CD4-positive, alpha-beta T cell (primary cell): ENCODE measurements at regions not wholly inside any gene's neighbourhood (a gene's known extent, or its start where the extent isn't known, plus 50 kb on each side); places are given as distances from the start of the nearest gene placed in this dataset.
"Not testable (repeated sequence)": the region's sequence is repeated elsewhere in the genome, so short reads cannot be mapped to it uniquely, and the experiment has no call there.

Source experiments
- ATAC-seq: fragments of 200-7000 bp; cut with Tn5 transposase; one replicate; pipeline ENCODE4 v1.10.0; 2022; ENCODE audit warnings: mild to moderate bottlenecking; ENCODE audit not compliant: poor library complexity
- CTCF ChIA-PET: fragments of 350-600 bp; sonication (Branson Sonifier 250); formaldehyde crosslinking; loops from one replicate; lab custom pipeline; 2021; ENCODE audit warnings: antibody characterized with exemption, inconsistent platforms; lab: Charles Lee
- POLR2A ChIA-PET: fragments of 350-600 bp; sonication (Branson Sonifier 250); formaldehyde crosslinking; loops from one replicate; lab custom pipeline; 2021; ENCODE audit warnings: antibody characterized with exemption, inconsistent platforms; lab: Charles Lee
- DNase-seq, 14 experiments: peaks; one replicate each; pipeline ENCODE4 v3.0.0-alpha.2; 2013 to 2020; ENCODE audit warnings: mixed read lengths in 2 of 14
- H3K27ac ChIP-seq, 2 donors: one replicate each; pipeline versions ENCODE4 v1.5.1 to v1.7.0; 2013; ENCODE audit warnings: low read length in 2 of 2, low read depth in 1 of 2, mild to moderate bottlenecking in 1 of 2
- H3K27me3 ChIP-seq, 2 experiments: 1 replicate in 1 of 2; 2 replicates in 1 of 2; pipeline versions ENCODE4 v1.6.1 to v1.7.0; 2013; ENCODE audit warnings: low read length in 2 of 2, control low read depth in 1 of 2, mild to moderate bottlenecking in 1 of 2, moderate library complexity in 1 of 2; ENCODE audit not compliant: insufficient read depth in 2 of 2, control insufficient read depth in 1 of 2
- H3K36me3 ChIP-seq: one replicate; pipeline ENCODE4 v1.6.1; 2013; ENCODE audit warnings: low read length, control low read depth; ENCODE audit not compliant: insufficient read depth
- H3K4me1 ChIP-seq: one replicate; pipeline ENCODE4 v1.6.1; 2013; ENCODE audit warnings: low read length, control low read depth; ENCODE audit not compliant: insufficient read depth
- H3K4me3 ChIP-seq: one replicate; pipeline ENCODE4 v1.5.1; 2013; ENCODE audit warnings: mild to moderate bottlenecking, low read length, moderate library complexity
- H3K9me3 ChIP-seq, 2 experiments: 1 replicate in 1 of 2; 2 replicates in 1 of 2; pipeline versions ENCODE4 v1.6.1 to v1.7.0; 2013; ENCODE audit warnings: low read length in 2 of 2, mild to moderate bottlenecking in 2 of 2, control low read depth in 1 of 2, moderate library complexity in 1 of 2; ENCODE audit not compliant: control insufficient read depth in 1 of 2, insufficient read depth in 1 of 2
- H3K27ac Mint-ChIP-seq: one replicate; pipeline ENCODE4 v1.8.0; 2020; ENCODE audit warnings: mixed read lengths
- H3K27me3 Mint-ChIP-seq: one replicate; pipeline ENCODE4 v1.8.0; 2021; ENCODE audit warnings: mixed read lengths
- H3K36me3 Mint-ChIP-seq: one replicate; pipeline ENCODE4 v1.8.0; 2021; ENCODE audit warnings: low read depth, mixed read lengths
- H3K4me1 Mint-ChIP-seq: one replicate; pipeline ENCODE4 v1.8.0; 2021; ENCODE audit warnings: low read depth, mixed read lengths
- H3K4me3 Mint-ChIP-seq: one replicate; pipeline ENCODE4 v1.8.0; 2020; ENCODE audit warnings: mild to moderate bottlenecking, mixed read lengths
- H3K9me3 Mint-ChIP-seq: one replicate; pipeline ENCODE4 v1.8.0; 2020; ENCODE audit warnings: mixed read lengths
- intact Hi-C, 2 experiments: fragments of 100-400 bp; cut with DNase I in 1 of 2; cut with micrococcal nuclease in 1 of 2; formaldehyde crosslinking; loops; one replicate each; pipeline versions ENCODE4 v1.15.1 to v1.9.0; 2023 to 2025; cut with DNase I, micrococcal nuclease
- TF ChIP-seq, protein P1 (sequence below): fragments of 200-600 bp; IDR thresholded peaks from one replicate; pipeline ENCODE4 v1.8.0; 2022; ENCODE audit warnings: antibody characterized with exemption, mild to moderate bottlenecking

DNA sequence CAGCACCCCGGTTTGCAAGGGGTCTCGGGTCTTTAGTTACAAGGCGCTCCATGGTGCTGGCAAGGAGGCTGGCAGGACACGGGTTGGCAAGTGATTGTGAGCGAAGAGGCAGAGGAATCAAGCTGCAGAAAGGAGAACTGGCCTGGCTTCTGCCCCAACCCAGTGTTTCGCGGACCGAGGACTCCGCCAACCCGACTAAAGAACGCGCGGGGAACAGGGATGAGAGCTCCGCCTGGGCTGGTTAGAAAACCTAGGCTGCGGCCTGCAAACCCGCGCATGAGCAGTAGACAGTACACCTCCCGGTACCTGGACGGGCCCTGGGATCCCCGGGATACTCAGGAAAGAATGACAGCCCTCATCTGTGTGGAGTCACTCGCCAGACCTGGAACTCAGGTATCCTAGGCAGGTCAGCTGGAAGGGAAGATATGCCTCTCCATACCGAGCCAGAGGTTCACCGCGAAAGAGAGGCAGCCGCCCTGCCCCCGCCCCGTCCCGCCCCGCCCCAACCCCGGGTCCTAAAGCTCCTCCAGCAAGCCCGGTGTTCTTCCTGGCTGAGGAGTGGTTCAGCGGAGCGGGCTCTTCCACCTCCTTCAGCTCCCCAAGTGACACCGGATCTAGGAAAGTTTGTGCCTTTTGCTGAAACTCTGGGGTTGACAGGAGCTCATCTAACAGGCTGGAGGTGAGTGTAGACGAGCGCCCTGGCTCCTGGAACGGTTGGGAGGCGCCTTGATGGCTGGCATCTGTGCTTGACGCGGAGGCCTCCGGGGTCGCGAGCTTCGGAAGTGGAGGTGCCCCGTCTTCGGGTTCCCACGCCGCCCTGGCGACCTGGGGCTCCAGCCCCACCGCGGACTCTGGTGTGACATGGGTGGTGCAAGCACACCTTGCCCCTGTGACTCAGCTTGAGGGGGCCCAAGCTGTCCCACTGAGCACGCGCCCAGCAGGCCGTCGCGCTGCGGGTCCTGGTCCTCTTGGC lies 1847.3 kb upstream of the DEFB115 start:
- POLR2A ChIA-PET = no interaction called here
- Histone ChIP-seq H3K36me3 (no peaks in the 10 kb centered on the region), H3K9me3 (peaks cover 4 to 49% of the 10 kb centered on the region in 2 experiments), H3K4me3 (no peak overlapping the region), H3K4me1 (no peaks in the 10 kb centered on the region), H3K27ac (no peak overlapping the region), H3K27me3 (peaks cover 0 to 9% of the 10 kb centered on the region in 2 experiments)
- intact Hi-C loops = no loop called here
- H3K27ac Mint-ChIP-seq = no peak overlapping the region
- H3K9me3 Mint-ChIP-seq = peaks cover 11% of the 10 kb centered on the region
- CTCF ChIA-PET = no interaction called here
- H3K36me3 Mint-ChIP-seq = peaks cover 10% of the 10 kb centered on the region
- peaks cover 11% of the 10 kb centered on the region for H3K27me3 Mint-ChIP-seq
- ATAC-seq = no peak
- no peak overlapping the region for H3K4me3 Mint-ChIP-seq
- no peaks in the 10 kb centered on the region for H3K4me1 Mint-ChIP-seq
- DNase-seq = peak in 1 of 14 experiments; percentile 14
- TF ChIP-seq, protein P1, sequence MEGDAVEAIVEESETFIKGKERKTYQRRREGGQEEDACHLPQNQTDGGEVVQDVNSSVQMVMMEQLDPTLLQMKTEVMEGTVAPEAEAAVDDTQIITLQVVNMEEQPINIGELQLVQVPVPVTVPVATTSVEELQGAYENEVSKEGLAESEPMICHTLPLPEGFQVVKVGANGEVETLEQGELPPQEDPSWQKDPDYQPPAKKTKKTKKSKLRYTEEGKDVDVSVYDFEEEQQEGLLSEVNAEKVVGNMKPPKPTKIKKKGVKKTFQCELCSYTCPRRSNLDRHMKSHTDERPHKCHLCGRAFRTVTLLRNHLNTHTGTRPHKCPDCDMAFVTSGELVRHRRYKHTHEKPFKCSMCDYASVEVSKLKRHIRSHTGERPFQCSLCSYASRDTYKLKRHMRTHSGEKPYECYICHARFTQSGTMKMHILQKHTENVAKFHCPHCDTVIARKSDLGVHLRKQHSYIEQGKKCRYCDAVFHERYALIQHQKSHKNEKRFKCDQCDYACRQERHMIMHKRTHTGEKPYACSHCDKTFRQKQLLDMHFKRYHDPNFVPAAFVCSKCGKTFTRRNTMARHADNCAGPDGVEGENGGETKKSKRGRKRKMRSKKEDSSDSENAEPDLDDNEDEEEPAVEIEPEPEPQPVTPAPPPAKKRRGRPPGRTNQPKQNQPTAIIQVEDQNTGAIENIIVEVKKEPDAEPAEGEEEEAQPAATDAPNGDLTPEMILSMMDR = no peak

DNA sequence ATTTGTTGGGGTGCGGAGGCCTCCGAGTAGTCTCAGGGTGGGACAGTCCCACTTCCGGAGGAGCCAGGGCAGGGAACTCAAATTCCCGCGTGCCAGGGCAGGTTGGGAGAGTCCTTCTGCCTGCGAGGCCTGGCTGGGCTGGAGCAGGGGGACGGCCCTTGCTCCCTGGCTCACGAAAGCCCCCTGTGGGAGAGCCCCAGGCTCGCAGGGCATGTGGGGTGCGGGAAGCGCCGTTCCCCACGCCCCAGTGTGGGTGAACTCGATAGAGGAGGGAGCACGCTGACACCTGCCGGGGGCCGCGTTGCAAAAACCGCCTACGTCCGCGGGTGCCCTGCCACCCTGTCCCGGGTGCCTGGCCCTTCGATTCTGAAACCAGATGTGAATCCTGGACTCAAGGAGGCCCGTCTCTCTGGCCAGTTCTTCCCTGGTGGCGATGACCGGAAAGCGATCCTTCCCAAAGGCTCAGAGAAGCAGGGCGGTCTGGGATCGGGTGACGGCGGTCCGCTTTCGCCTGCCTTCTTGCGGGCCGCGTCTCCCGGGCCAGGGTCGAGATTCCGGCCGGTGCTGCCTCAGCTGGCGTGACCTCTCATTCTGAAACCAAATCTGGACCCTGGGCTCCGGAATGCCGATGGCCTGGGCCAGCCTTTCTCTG lies 1846.5 kb upstream of the DEFB115 start:
- DNase-seq = no peak
- peaks cover 0 to 9% of the 10 kb centered on the region in 2 experiments for H3K27me3 ChIP-seq
- no peaks in the 10 kb centered on the region for H3K36me3 ChIP-seq
- Mint-ChIP-seq H3K27ac (no peak overlapping the region), H3K9me3 (peaks cover 11% of the 10 kb centered on the region), H3K36me3 (peaks cover 10% of the 10 kb centered on the region), H3K4me1 (no peaks in the 10 kb centered on the region), H3K27me3 (peaks cover 11% of the 10 kb centered on the region), H3K4me3 (no peak overlapping the region)
- H3K4me3 ChIP-seq = no peak overlapping the region
- ChIA-PET POLR2A (no interaction called here), CTCF (no interaction called here)
- no peak overlapping the region for H3K27ac ChIP-seq
- no peaks in the 10 kb centered on the region for H3K4me1 ChIP-seq
- intact Hi-C loops = no loop called here
- no peak for ATAC-seq
- TF ChIP-seq, protein P1 = no peak
- H3K9me3 ChIP-seq = peaks cover 4 to 49% of the 10 kb centered on the region in 2 experiments

DNA sequence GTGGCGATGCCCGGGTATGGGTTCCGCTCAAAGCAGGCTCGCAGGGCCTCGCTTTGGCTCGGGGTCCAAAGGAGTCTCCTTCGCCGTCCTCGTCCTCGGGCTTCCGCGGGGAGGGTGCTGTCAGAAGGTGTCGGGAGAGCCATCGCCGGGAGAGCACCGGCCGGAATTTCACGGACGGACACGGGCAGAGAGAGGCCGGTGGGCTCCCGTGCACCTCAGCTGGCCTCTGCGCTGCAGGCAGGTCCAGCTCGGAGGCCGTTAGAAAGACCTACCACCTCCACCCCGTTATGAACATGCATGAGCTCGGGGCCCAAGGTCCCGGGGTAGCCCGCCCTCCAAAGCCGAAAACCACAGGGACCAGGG lies 1846.0 kb upstream of the DEFB115 start:
- H3K4me1 Mint-ChIP-seq, H3K36me3 ChIP-seq, H3K4me3 ChIP-seq, ATAC-seq, H3K4me3 Mint-ChIP-seq, POLR2A ChIA-PET, H3K27ac Mint-ChIP-seq, H3K36me3 Mint-ChIP-seq, intact Hi-C loops, H3K4me1 ChIP-seq, H3K27ac ChIP-seq, H3K27me3 ChIP-seq, CTCF ChIA-PET: not testable (repeated sequence)
- Mint-ChIP-seq H3K9me3 (peaks cover 14% of the 10 kb centered on the region), H3K27me3 (peaks cover 11% of the 10 kb centered on the region)
- DNase-seq = peak in 1 of 14 experiments; percentile 14
- H3K9me3 ChIP-seq = peaks cover 4 to 47% of the 10 kb centered on the region in 2 experiments
